ENCODE measurements at regions not wholly inside any gene's neighbourhood (a gene's known extent, or its start where the extent isn't known, plus 50 kb on each side); places are given as distances from the start of the nearest gene placed in this dataset.

DNA sequence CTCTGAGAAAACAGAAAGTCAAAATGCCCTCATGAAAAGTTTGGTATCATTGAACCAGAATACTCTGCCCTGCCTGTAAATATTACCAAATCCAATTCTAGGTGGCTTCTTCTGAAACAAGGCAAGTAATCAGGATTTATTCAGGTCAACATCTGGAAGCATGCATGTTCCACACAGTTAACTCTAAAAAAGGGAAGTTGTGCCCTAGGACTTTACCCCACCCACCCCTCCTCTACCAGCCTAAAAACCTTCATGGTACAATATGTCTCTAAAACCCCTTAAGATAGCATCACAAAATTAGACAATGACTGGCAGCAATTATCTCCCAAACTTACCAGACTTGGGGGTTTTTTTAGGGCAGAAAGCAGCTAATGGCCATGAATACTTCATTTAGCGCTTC lies 414.8 kb upstream of the SLC30A5 start:
- WGBS, 2 donors (ENCODE audit: low coverage in 1 of 2): 100% methylated on average over 1 of the region's 1 CpG
- Histone ChIP-seq H3K4me3 (no peak overlapping the region), H3K4me1 (no peaks in the 10 kb centered on the region), H3K9me3 (peaks cover 0 to 2% (median 0%) of the 10 kb centered on the region in 3 donors), H3K27me3 (no peaks in the 10 kb centered on the region), H3K27ac (no peak overlapping the region), H3K36me3 (no peaks in the 10 kb centered on the region)
- no peak for ATAC-seq
- TF ChIP-seq POLR2AphosphoS5 (IDR thresholded peaks at IDR 0.05) (no peak), EP300 (IDR thresholded peaks at IDR 0.05) (no peak), POLR2A (IDR thresholded peaks at IDR 0.05) (no peak)
- TF ChIP-seq, protein P1, sequence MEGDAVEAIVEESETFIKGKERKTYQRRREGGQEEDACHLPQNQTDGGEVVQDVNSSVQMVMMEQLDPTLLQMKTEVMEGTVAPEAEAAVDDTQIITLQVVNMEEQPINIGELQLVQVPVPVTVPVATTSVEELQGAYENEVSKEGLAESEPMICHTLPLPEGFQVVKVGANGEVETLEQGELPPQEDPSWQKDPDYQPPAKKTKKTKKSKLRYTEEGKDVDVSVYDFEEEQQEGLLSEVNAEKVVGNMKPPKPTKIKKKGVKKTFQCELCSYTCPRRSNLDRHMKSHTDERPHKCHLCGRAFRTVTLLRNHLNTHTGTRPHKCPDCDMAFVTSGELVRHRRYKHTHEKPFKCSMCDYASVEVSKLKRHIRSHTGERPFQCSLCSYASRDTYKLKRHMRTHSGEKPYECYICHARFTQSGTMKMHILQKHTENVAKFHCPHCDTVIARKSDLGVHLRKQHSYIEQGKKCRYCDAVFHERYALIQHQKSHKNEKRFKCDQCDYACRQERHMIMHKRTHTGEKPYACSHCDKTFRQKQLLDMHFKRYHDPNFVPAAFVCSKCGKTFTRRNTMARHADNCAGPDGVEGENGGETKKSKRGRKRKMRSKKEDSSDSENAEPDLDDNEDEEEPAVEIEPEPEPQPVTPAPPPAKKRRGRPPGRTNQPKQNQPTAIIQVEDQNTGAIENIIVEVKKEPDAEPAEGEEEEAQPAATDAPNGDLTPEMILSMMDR (IDR thresholded peaks at IDR 0.05): no peak

DNA sequence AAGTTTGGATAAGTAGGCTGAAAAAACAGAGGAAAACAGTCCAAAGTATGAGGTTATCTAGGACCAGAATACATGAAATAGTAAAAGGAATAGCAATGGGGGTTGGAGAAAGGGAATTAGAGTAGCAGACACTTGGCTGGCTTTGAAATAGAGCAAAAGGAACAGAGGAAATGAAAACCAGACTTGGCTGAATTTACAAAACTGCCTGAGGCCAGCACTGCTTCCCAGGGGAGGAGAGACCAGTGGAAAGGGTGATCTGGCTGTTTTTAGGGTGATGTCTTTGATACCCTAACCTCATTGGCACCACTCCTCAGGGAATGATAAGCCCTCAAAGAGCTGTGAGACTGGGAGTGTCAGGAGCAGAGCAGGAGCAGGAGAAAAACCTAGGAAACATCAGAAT lies 413.4 kb upstream of the SLC30A5 start:
- Histone ChIP-seq H3K4me1 (no peaks in the 10 kb centered on the region), H3K27ac (no peak overlapping the region), H3K27me3 (no peaks in the 10 kb centered on the region), H3K9me3 (peaks cover 0 to 2% (median 0%) of the 10 kb centered on the region in 3 donors), H3K4me3 (no peak overlapping the region), H3K36me3 (no peaks in the 10 kb centered on the region)
- no peak for ATAC-seq
- TF ChIP-seq POLR2AphosphoS5 (IDR thresholded peaks at IDR 0.05): no peak
- TF ChIP-seq EP300 (IDR thresholded peaks at IDR 0.05): no peak
- no peak for TF ChIP-seq POLR2A (IDR thresholded peaks at IDR 0.05)
- TF ChIP-seq, protein P1 (IDR thresholded peaks at IDR 0.05): no peak

DNA sequence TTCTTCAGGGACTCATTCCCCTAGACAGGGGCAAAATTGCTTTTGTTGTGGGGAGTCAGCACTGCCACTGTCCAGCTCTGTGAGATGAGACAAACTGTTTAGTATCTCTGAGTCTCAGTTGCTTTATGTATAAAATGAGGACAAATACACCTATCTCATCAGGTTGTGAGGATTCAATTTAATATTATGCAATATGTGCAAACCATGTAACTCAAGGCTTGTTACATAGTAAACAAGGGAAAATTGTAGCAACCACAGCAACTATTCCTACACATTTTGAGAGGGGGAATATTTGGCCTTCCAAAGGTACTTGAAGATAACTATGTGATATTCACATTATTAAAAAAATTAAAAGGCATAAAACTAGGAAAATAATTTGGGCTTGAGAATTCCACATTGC lies 411.9 kb upstream of the SLC30A5 start:
- no peak overlapping the region for H3K27ac ChIP-seq
- no peaks in the 10 kb centered on the region for H3K27me3 ChIP-seq
- H3K4me1 ChIP-seq: no peaks in the 10 kb centered on the region
- no peak overlapping the region for H3K4me3 ChIP-seq
- ATAC-seq: no peak
- TF ChIP-seq, protein P1 (IDR thresholded peaks at IDR 0.05): no peak
- TF ChIP-seq EP300 (IDR thresholded peaks at IDR 0.05): no peak
- TF ChIP-seq POLR2A (IDR thresholded peaks at IDR 0.05): no peak
- no peak for TF ChIP-seq POLR2AphosphoS5 (IDR thresholded peaks at IDR 0.05)
- peaks cover 0 to 2% (median 0%) of the 10 kb centered on the region in 3 donors for H3K9me3 ChIP-seq
- no peaks in the 10 kb centered on the region for H3K36me3 ChIP-seq

DNA sequence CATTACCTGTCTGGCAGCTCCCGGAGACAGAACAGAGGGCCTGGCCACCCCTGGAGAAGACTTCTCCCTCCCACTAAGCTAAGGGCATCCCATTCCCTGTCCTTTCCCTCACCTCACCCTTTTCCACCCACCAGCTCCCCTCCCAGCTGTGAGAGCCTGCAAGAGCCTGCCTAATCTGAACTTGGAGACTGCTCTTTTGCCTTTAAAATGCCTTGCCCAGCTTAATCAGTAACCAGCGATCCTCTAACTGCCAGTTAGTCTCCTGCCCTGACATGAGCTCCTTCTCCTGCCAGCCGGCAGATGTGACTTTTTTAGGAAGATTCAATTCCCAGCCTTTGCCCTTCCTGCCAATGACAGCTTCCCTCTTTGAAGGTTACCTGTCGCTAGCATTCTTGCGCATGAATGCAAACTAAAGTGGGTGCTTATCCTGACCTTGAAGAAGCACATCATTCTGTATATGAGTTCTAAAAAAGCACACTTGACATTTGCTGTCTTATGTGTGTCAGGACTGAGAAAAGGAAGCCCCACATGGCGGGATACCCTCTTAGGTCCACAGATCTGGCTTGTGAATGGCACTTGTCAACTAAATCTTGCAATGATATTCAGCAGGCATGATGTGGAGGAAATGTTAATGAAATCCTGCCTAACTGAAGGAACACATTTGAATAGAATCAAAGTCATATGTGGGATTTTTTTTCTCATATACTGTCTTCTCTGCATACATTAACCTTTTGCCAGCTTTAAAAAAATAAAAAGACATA lies 411.2 kb upstream of the SLC30A5 start:
- ATAC-seq: no peak
- Histone ChIP-seq H3K27ac (no peak overlapping the region), H3K4me1 (no peaks in the 10 kb centered on the region), H3K9me3 (peaks cover 0 to 2% (median 0%) of the 10 kb centered on the region in 3 donors), H3K4me3 (no peak overlapping the region), H3K36me3 (no peaks in the 10 kb centered on the region), H3K27me3 (no peaks in the 10 kb centered on the region)
- 84 to 88% methylated on average over 5 to 6 of the region's 6 CpGs for WGBS, 2 donors (ENCODE audit: low coverage in 1 of 2)
- TF ChIP-seq, protein P1 (IDR thresholded peaks at IDR 0.05): no peak
- TF ChIP-seq EP300 (IDR thresholded peaks at IDR 0.05) (no peak), POLR2A (IDR thresholded peaks at IDR 0.05) (no peak), POLR2AphosphoS5 (IDR thresholded peaks at IDR 0.05) (no peak)

DNA sequence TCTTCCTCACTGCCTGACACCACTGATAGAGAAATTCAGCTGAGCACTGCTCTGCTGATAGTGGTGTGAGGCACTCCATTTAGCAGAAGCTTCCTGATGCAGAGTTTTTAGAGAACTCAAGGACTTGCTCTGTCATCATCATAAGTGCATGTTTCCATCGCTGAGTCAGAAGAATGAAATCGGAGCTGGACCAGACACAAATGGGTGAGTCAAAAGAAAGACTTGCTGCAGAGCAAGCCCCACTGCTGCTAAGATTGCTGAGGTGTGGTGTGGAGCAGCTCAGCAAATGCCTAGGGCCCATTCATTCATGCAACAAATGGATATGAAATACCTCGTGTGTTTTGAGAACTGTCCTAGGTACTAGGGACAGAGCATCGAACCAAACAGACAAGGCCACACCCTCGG lies 410.2 kb upstream of the SLC30A5 start:
- Histone ChIP-seq H3K4me1 (no peaks in the 10 kb centered on the region), H3K9me3 (peaks cover 0 to 2% (median 0%) of the 10 kb centered on the region in 3 donors), H3K27ac (no peak overlapping the region), H3K36me3 (no peaks in the 10 kb centered on the region), H3K4me3 (no peak overlapping the region), H3K27me3 (no peaks in the 10 kb centered on the region)
- 47 to 56% methylated on average over 3 to 5 of the region's 5 CpGs for WGBS, 2 donors (ENCODE audit: low coverage in 1 of 2)
- TF ChIP-seq POLR2A (IDR thresholded peaks at IDR 0.05) (no peak), POLR2AphosphoS5 (IDR thresholded peaks at IDR 0.05) (no peak), EP300 (IDR thresholded peaks at IDR 0.05) (no peak)
- TF ChIP-seq, protein P1 (IDR thresholded peaks at IDR 0.05): no peak
- ATAC-seq: peak; percentile 71

Data from gastroesophageal sphincter (tissue), 4 donors.